Transverse colon (tissue), 4 donors: ENCODE measurements at regions not wholly inside any gene's neighbourhood (a gene's known extent, or its start where the extent isn't known, plus 50 kb on each side); places are given as distances from the start of the nearest gene placed in this dataset.

Experiments
- EP300 ChIP-seq: sonication (generic); formaldehyde crosslinking; IDR thresholded peaks from one replicate; pipeline ENCODE4 v1.6.1; 2017; ENCODE audit warnings: antibody characterized with exemption, low read depth
- POLR2A ChIP-seq: fragments of 450-650 bp; IDR thresholded peaks from one replicate; pipeline ENCODE4 v1.6.1; 2016; ENCODE audit warnings: antibody characterized with exemption, mild to moderate bottlenecking, moderate library complexity
- POLR2AphosphoS5 ChIP-seq, 3 donors: sonication (generic); formaldehyde crosslinking; IDR thresholded peaks; one replicate each; pipeline ENCODE4 v1.6.1; 2016; ENCODE audit warnings: antibody characterized with exemption in 3 of 3
- TF ChIP-seq, protein P1 (sequence below), 5 experiments: fragments of 200-600 bp in 3 of 5; fragments of 450-650 bp in 2 of 5; sonication (generic) in 3 of 5; IDR thresholded peaks; 1 replicate in 2 of 5; 2 replicates in 3 of 5; pipeline ENCODE4 v1.5.1; 2016 to 2017; ENCODE audit warnings: antibody characterized with exemption in 5 of 5, inconsistent platforms in 3 of 5, mild to moderate bottlenecking in 2 of 5, moderate library complexity in 1 of 5

DNA sequence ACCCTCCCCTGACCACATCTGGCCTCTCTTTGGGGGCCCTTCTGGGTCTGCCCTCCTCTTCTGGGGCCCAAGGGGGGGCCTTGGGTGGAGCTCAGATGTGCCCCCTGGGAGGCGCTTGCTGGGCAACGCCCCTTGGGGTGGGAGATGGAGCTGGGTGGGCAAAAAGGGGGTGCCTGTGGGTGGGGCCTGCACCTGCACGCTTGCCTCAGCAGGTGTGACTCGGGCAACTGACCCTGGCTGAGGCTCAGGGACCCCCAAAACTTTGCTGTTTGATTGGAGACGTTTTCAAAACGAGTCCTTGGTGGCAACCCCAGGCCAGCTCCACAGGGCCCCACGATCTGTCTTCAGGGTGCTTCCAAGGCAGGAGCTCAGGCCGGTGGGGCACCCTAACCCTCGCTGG lies 105.3 kb downstream of the SIK1 start:
- TF ChIP-seq POLR2AphosphoS5 (IDR thresholded peaks at IDR 0.05) (no peak), EP300 (no peak), POLR2A (no peak)
- TF ChIP-seq, protein P1, sequence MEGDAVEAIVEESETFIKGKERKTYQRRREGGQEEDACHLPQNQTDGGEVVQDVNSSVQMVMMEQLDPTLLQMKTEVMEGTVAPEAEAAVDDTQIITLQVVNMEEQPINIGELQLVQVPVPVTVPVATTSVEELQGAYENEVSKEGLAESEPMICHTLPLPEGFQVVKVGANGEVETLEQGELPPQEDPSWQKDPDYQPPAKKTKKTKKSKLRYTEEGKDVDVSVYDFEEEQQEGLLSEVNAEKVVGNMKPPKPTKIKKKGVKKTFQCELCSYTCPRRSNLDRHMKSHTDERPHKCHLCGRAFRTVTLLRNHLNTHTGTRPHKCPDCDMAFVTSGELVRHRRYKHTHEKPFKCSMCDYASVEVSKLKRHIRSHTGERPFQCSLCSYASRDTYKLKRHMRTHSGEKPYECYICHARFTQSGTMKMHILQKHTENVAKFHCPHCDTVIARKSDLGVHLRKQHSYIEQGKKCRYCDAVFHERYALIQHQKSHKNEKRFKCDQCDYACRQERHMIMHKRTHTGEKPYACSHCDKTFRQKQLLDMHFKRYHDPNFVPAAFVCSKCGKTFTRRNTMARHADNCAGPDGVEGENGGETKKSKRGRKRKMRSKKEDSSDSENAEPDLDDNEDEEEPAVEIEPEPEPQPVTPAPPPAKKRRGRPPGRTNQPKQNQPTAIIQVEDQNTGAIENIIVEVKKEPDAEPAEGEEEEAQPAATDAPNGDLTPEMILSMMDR (IDR thresholded peaks at IDR 0.05): no peak
